ENCODE measurements at regions not wholly inside any gene's neighbourhood (a gene's known extent, or its start where the extent isn't known, plus 50 kb on each side); places are given as distances from the start of the nearest gene placed in this dataset.
A peak's percentile ranks its signal among the peaks of the same experiment; 100 is the strongest.
"Not testable (repeated sequence)": the region's sequence is repeated elsewhere in the genome, so short reads cannot be mapped to it uniquely, and the experiment has no call there.

DNA sequence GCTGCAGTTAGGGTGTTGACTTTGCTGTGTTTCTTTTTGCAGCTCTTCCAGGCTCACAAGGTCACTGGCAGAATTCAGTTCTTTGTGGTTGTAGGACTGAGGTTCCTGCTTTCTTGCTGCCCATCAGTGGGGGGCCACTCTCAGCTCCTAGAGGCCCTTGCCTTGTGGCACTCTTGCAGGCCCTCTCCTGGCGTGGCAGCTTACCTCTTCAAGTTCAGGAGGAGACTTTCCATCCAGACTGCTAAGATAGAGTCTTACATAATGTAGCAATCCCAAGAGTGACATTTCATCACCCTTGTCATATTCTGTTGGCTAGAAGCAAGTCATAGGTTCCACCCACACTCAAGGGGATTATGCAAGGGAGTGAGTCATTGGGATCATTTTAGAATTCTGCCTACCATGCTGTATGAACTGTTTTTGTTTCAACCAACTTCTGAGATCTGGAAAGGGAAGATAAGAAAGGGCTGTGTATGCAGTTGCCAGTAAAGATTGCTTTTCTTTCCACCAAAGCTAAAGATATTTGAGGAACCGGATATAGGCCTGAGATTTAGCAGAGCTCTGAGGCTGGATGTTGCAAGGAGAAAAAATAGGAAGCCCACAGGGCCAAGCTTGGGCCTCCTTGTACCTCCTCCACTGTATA lies 91.7 kb downstream of the FAM72B start:
- DNase-seq (ENCODE audit: low spot score in 2 of 2); FAIRE-seq: not testable (repeated sequence)

GRCh38 chr1:121095014-121095413 lies 89.1 kb downstream of the FAM72B start:
- not testable (repeated sequence) for FAIRE-seq; DNase-seq (ENCODE audit: low spot score in 2 of 2)

DNA sequence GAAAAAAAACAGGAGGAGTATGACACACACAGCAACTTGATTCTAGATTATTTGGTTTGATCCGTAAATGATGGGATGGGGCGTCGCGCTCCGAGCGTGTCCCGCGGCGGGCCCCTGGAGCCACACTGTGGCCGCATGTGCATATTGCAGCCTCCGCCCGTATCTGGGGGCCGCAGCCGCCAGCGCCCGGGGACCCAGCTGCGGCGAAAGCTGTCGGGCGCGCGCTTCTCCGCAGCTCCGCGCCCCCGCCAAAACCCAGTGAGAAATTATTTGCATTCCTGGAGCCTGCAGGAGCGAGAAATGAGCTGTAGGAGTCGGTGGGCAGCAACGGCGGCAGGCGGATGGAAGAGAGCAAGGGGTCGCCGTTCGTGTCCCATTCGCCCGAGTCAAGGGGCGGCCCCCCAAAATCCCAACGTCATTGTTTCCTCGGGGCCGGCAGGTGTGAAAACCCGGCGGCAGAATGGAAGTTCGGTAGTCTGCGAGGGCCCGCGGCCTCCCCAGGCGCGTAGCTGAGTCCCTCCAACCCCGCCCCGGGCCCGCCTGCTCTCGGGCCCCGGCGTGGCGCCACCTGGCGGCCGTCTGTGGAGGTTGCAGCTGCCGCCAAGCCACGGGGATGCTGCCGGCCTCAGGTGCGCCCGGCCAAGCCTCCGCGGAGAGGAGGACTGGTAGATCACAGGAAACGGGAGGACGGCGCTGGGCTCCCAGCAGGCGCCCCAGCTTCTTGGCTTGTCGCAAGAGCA lies 86.8 kb downstream of the FAM72B start:
- FAIRE-seq; DNase-seq (ENCODE audit: low spot score in 2 of 2): not testable (repeated sequence)

- FAIRE-seq: not testable (repeated sequence)
These were observed 86.3 kb downstream of the FAM72B start for GRCh38 chr1:121097867-121098215.

GRCh38 chr1:121109025-121109424 lies 75.1 kb downstream of the FAM72B start:
- not testable (repeated sequence) for DNase-seq (ENCODE audit: low spot score in 2 of 2); FAIRE-seq

More at GRCh38 chr1:121097867-121098215, 86.3 kb downstream of the FAM72B start:
- peak in 1 of 2 donors; percentile 0 for DNase-seq (ENCODE audit: low spot score in 2 of 2)

- FAIRE-seq; DNase-seq (ENCODE audit: low spot score in 2 of 2): not testable (repeated sequence)
These were observed 67.4 kb downstream of the FAM72B start for GRCh38 chr1:121116522-121117297.

GRCh38 chr1:121117298-121117611 lies 66.9 kb downstream of the FAM72B start:
- DNase-seq (ENCODE audit: low spot score in 2 of 2): not testable (repeated sequence)
- FAIRE-seq: peak; percentile 96

DNA sequence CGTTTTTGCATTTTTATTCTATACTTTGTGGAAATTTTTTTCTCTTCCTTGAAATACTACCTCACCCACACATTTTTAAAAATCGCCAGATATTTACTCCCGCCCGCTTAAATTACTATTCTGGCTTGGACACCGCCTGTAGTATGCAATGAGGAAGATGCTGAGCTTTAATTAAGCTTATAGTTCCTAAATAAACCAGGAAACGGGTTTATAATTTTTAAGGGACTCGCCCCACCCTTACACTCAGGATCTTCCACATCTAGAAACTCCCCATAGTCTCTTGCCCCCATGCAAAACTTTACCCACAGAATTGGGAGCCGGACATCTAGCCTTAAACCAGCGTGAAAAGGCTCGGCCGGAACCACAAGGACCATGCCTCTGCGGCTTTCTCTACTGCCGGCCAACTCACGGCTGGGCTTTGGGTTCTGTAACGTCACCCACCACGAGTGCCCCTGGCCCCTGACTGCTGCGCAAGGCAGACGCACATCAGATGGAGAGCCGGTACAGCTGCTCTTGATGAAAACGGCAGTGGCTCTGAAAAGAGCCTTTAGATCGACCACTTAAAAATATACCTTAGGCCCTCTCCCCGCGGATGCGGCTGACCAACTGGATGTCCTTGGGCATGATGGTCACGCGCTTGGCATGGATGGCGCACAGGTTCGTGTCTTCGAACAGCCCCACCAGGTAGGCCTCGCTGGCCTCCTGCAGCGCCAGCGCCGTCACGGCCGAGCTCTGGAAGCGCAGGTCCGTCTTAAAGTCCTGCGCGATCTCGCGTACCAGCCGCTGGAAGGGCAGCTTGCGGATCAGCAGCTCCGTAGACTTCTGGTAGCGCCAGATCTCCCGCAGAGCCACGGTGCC lies 66.3 kb downstream of the FAM72B start:
- not testable (repeated sequence) for FAIRE-seq; DNase-seq (ENCODE audit: low spot score in 2 of 2)

Small RNAs in the stretch of these regions (small RNA-seq; reads per million reads assigned to genes)
- gene RF00003 (0.23 reads per million), gene RNVU1-4 (0.23 reads per million)
